ENCODE measurements at regions not wholly inside any gene's neighbourhood (a gene's known extent, or its start where the extent isn't known, plus 50 kb on each side); places are given as distances from the start of the nearest gene placed in this dataset.

GRCh38 chr21:15281714-15282113 lies 216.9 kb upstream of the NRIP1 start:
- no peak for DNase-seq
- Mint-ChIP-seq H3K4me1 (ENCODE audit: low read depth, unreplicated experiment) (no peaks in the 10 kb centered on the region), H3K36me3 (ENCODE audit: unreplicated experiment) (no peaks in the 10 kb centered on the region), H3K4me3 (ENCODE audit: unreplicated experiment) (no peak overlapping the region), H3K9me3 (ENCODE audit: unreplicated experiment) (peaks cover 2% of the 10 kb centered on the region), H3K27me3 (ENCODE audit: unreplicated experiment) (no peaks in the 10 kb centered on the region), H3K27ac (ENCODE audit: unreplicated experiment) (no peak overlapping the region)
- no peak for TF ChIP-seq CTCF (IDR thresholded peaks at IDR 0.05; ENCODE audit: partially characterized antibody, unreplicated experiment)

GRCh38 chr21:15282665-15283064 lies 217.9 kb upstream of the NRIP1 start:
- Mint-ChIP-seq H3K9me3 (ENCODE audit: unreplicated experiment) (peaks cover 2% of the 10 kb centered on the region), H3K4me1 (ENCODE audit: low read depth, unreplicated experiment) (no peaks in the 10 kb centered on the region), H3K36me3 (ENCODE audit: unreplicated experiment) (no peaks in the 10 kb centered on the region), H3K4me3 (ENCODE audit: unreplicated experiment) (no peak overlapping the region), H3K27me3 (ENCODE audit: unreplicated experiment) (no peaks in the 10 kb centered on the region), H3K27ac (ENCODE audit: unreplicated experiment) (no peak overlapping the region)
- no peak for DNase-seq
- no peak for TF ChIP-seq CTCF (IDR thresholded peaks at IDR 0.05; ENCODE audit: partially characterized antibody, unreplicated experiment)

DNA sequence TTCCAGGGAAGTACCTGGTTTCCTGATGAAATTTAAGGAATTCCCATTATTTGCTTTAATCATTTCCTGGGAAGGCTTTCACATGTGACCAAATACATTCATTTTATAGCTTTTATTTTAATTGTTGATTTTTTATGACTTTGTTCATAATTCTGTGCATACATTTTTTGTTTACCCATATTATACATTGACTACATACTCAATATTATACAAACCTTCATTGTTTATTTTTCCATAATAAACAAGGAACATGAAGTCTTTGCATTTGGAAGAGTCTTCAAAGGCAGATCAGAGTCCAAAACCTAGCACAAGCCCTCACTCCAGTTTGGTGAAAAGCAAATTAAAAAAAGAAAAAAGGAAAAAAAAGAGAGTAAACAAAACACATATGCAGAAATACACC lies 218.3 kb upstream of the NRIP1 start:
- no peaks in the 10 kb centered on the region for H3K27me3 Mint-ChIP-seq (ENCODE audit: unreplicated experiment)
- DNase-seq: no peak
- H3K36me3 Mint-ChIP-seq (ENCODE audit: unreplicated experiment): no peaks in the 10 kb centered on the region
- no peaks in the 10 kb centered on the region for H3K4me1 Mint-ChIP-seq (ENCODE audit: low read depth, unreplicated experiment)
- peaks cover 2% of the 10 kb centered on the region for H3K9me3 Mint-ChIP-seq (ENCODE audit: unreplicated experiment)
- no peak overlapping the region for H3K27ac Mint-ChIP-seq (ENCODE audit: unreplicated experiment)
- TF ChIP-seq CTCF (IDR thresholded peaks at IDR 0.05; ENCODE audit: partially characterized antibody, unreplicated experiment): no peak
- no peak overlapping the region for H3K4me3 Mint-ChIP-seq (ENCODE audit: unreplicated experiment)

GRCh38 chr21:15283789-15284188 lies 219.0 kb upstream of the NRIP1 start:
- DNase-seq: no peak
- Mint-ChIP-seq H3K4me3 (ENCODE audit: unreplicated experiment) (no peak overlapping the region), H3K27ac (ENCODE audit: unreplicated experiment) (no peak overlapping the region), H3K4me1 (ENCODE audit: low read depth, unreplicated experiment) (no peaks in the 10 kb centered on the region), H3K9me3 (ENCODE audit: unreplicated experiment) (peaks cover 2% of the 10 kb centered on the region), H3K36me3 (ENCODE audit: unreplicated experiment) (no peaks in the 10 kb centered on the region), H3K27me3 (ENCODE audit: unreplicated experiment) (peaks cover under 1% of the 10 kb centered on the region)
- no peak for TF ChIP-seq CTCF (IDR thresholded peaks at IDR 0.05; ENCODE audit: partially characterized antibody, unreplicated experiment)

DNA sequence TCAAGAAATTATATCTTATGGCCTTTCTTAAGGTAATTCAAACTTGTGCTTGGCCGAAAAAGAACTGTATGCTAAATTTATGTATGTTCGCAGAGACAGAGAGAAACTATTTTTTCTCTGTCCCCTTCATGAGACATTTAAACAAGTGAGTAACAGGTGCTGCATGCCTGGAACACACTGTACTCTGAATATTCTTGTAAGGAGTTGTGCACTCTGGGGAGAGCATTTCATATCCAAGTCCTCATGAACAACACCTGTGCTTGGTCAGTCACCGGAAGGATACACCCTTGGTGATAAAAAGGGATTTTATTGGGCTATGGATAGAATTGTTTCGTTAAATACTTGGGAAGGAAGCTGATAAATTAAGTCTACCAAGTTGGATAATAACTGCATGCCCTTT lies 220.8 kb upstream of the NRIP1 start:
- peaks cover 2% of the 10 kb centered on the region for H3K9me3 Mint-ChIP-seq (ENCODE audit: unreplicated experiment)
- no peak for TF ChIP-seq CTCF (IDR thresholded peaks at IDR 0.05; ENCODE audit: partially characterized antibody, unreplicated experiment)
- no peak overlapping the region for H3K27ac Mint-ChIP-seq (ENCODE audit: unreplicated experiment)
- H3K4me1 Mint-ChIP-seq (ENCODE audit: low read depth, unreplicated experiment): no peaks in the 10 kb centered on the region
- H3K27me3 Mint-ChIP-seq (ENCODE audit: unreplicated experiment): peaks cover 4% of the 10 kb centered on the region
- no peaks in the 10 kb centered on the region for H3K36me3 Mint-ChIP-seq (ENCODE audit: unreplicated experiment)
- no peak overlapping the region for H3K4me3 Mint-ChIP-seq (ENCODE audit: unreplicated experiment)
- DNase-seq: no peak

Data from glutamatergic neuron (in vitro differentiated cells).